Activated CD4-positive, alpha-beta T cell treated with anti-CD3 and anti-CD28 coated beads for 1 hour (primary cell): ENCODE measurements at regions not wholly inside any gene's neighbourhood (a gene's known extent, or its start where the extent isn't known, plus 50 kb on each side); places are given as distances from the start of the nearest gene placed in this dataset.

Experiments used
- DNase-seq: peaks from one replicate; pipeline ENCODE4 v3.0.0-alpha.2; 2020

DNA sequence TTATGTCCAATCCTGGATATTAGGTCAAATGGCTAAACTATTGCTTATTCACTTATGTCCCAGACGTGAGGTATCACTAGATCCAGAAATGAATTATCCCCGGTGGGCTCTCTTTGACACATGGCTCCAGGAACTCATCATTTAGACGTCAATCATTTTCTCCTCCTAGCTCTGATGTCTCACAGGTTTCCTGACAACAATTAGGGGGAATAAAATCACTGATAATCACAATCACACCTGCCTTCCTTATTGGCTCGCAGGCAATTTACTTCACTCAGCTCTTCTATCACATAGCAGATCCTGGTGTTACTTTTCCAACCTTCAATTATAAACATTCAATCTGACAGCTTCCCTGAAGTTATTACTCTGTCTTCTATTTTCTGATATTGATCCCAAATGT, 634.0 kb upstream of the TENM4 start:
- no peak for DNase-seq

DNA sequence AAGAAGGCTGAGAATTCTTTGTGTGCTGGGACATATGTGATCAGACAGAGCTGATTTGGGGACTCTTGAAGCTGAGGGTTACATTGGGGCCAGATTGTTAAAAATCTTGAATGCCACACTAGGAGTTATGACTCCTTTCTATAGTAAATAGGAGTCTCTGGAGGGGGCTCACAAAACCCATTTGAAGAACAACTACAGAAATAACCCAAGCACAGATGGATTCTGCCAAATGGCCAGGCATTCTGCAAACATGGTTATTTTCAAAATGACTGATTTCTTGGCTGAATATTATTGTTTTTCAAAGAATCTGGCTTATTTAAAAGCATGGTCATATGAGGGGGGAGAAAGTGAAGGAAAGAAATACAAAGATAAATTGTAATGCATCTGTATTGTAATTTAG, 625.5 kb upstream of the TENM4 start:
- no peak for DNase-seq

DNA sequence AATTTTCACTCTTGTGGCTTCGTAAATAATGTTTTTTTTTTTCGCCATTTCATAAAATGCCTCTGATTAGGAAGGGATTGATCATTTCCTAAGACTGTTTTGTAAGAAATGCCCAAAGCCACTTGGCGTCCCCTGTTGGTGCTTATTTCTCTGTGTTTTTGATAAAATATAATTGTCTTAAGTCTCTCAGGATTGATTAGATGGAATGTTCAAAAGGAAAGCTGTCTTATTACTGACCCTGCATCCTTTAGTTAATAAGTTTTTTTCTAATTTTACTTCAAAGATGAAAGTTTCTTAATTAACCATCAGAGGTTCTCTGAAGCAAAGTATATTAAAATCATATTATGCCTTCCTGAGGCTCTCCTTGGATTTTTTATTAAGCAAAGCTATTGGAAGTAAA, 624.3 kb upstream of the TENM4 start:
- no peak for DNase-seq

DNA sequence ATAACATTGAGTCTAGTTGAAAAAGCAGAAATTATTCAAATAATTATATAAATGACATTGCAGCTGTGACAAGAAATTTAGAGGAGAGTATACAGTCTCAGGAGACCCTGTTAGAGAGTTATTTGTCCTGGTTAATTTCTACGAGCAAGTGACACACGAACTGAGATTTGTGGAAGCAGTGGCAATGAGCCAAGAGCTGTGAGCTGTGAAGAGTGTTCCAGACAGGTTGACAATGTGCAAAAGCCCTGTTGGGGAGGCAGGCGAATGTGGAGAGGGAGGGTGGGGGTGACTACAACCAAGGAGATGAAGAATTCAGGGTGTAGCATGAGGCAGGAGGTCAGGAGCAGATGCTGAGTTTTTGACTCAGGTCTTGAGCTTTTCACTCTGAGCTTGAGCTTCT, 620.2 kb upstream of the TENM4 start:
- no peak for DNase-seq

DNA sequence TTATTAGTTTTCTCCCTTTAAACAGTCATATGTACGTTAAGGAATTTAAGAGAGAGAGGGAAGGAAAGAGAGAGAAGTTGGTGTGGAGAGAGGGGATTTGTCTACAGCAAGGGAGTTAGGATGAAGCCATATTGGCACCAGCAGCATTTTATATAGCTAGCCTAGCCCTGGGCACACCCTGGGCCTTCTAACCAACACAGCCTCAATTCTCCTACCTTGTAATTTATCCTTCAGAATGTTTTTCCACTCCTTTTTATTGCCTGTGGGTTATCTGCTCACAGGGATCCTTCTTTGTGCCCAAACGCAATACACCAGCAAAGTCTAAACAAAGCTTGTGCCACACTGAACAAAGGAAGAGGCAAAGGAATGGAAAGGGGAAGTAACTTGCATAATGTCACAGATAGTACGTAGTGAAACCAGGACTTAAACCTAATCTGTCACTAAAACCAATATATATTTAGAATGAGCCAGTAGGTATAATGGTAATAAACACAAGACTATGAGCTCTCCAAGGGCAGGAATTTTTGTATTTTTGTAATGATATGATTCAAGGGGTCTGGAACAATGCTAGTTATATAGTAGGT, 613.8 kb upstream of the TENM4 start:
- no peak for DNase-seq

DNA sequence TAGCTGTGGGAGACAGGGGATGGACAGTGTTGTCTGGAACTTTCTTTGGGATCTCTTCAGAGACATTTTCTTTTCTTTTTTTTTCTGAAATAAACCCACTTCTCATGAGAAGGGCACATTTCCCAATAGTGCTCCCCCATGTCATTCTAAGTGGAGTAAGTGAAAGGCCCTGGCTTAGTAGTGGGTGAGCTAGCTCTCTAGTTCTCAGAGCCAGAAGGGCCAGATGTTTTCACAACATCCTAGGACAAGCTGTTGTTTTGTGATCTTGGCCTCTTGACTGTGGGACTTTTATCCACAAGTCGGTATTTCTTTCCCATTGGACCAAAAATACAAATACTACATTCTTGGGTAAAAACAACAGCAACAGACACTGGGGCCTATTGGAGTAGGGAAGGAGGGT, 607.7 kb upstream of the TENM4 start:
- DNase-seq: no peak

DNA sequence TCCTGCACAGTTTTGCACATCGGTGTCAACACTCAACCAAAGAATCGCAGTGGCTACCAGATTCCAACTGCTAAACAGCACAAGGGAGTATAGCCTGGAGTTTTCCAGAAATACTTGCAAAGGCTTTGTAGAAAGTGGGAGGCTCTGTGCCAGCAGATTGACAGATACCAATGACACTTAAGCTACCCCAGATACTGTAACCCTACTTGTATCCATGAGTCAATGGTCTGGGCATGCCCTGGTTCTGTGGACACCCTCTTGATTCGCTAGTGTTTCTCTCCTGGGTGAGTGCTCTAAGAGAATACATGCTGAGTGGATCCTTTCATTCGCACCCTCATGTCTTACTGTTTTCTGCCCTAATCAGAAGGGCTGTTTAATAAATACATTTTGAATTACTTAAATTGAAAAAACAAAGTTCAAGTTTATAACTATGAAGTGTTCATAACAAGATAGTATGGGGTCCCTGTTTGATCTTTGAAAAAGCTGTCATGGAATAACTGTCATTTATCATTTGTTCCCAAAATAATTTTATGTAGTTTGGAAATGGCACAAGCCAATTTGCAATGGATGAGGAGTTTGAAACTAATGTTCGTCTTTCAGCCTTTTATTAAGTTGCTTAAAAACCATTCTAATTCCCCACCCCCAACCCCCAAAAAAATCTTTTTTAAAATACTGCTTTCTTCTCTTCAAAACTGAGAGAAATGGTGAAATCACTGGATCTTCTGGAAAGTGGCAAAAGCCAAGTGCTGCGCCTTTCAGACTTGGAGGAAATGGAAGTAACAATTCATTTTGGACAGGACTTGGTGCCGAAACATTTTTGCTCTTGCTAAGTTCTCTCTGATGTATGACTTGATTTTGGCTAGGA, 600.5 kb upstream of the TENM4 start:
- DNase-seq: no peak

DNA sequence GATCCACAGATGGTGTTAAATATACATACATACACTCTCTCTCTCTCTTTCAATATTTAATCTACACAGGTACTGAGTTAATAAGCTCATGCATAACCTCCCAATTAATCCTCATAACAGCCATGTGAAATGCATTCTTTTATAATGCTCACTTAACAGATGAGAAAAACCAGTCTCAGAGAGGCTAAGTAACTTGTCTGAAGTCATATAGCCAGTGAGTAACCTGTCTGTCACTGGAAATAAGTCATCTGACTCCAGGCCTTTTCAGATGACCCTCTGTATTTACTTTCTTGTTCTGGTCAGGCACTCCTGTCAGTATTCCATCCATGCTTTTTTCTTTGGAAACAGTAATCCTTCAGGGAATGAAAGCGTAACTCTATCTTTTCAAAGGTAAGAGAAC, 594.0 kb upstream of the TENM4 start:
- no peak for DNase-seq

DNA sequence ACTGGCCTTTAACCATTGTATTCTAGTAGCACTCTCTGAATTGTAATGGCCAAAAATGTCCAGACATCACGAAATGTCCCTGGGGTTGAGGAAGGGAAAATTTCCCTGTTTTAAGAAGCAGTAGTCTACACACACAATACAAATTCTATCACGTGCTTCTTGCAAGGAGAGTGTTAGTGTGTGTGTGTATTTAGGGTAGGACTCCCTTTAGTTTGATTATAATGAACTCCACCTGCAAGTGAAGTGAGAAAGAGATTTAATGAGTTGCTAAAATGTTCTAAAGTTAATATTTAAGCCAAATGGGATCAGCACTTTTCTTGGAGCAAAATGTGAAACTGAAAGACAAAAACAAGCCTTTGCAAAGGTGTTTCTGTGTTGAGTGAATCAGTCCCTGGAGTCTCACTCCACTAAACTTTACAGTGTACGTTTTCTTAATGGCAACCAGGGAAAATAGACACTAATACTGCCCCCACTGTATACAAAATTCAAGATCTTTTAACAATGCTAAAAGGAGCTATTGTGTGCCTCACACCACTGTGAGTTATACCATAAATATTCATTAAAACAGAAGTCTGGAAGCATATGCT, 590.3 kb upstream of the TENM4 start:
- DNase-seq: no peak

DNA sequence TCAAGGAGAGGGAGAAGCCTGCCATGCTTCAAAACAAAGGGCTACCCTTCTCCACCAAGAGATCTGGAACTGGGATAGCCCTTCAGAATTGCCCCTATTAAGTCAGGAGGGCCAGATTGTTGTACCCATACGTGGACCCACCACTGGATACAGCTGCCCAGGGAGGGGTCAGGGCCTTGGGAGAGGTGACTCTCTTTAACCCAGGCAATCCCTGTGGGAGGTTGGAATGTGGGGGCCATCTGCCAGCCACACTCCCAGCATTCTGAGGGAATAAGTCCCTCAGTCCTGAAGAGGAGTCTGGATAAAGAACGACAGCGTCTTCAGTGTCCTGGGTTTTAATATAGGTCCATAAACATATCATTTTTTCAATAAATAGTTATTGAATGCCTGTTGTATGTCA, 588.2 kb upstream of the TENM4 start:
- DNase-seq: no peak

DNA sequence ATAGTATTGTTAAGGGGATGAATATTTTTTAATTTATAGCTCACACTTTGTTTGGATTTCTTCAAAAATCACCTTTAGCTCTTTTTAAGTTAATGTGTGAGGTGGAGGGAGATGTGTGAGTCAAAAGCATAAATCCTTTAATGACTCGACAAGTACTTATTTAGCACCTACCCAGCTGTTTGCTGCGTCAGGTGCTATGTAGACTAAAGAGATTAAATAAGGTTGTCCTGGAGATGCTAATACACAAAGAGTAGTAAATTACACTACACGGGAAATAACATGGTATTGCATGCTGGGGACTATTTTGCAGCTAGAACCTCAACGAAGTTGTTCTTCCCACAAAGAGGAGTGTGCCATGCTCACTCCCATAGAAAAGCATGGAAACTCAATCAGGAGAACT, 583.3 kb upstream of the TENM4 start:
- DNase-seq: no peak

DNA sequence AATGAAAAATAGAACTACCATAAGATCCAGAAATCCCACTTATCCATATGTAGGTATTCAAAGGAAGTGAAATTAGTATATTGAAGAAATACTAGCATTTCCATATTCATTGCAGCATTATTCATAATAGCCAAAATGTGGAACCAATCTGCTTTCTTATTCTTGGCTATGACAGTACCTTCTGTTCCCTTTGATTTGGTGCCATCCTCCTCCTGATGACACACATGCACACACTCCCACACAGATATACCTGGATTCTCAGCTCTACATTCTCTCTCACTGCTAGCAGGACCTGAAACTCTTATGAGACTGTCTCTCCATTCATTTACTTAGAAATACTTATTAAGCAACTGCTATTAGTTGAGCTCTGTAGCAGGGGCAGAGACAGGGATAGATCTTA, 582.6 kb upstream of the TENM4 start:
- no peak for DNase-seq

DNA sequence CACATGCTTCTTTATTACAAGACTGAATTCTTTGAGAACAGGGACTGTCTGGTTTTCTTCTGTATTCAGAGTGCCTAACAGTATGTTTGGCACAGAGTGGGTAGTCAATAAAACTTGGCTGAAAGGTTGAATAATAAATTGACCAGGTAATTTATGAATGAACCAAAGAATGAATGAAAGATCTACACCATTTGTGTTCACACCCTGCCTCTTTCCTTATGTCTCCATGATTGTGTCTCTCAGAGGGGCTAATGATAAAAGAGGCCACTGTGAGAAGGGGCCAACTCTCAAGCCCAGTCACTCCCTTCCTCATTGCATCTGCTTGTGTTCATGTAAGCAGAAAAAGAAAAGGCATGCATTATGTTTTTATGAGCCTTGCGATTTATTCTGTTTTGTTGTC, 569.7 kb upstream of the TENM4 start:
- DNase-seq: no peak

DNA sequence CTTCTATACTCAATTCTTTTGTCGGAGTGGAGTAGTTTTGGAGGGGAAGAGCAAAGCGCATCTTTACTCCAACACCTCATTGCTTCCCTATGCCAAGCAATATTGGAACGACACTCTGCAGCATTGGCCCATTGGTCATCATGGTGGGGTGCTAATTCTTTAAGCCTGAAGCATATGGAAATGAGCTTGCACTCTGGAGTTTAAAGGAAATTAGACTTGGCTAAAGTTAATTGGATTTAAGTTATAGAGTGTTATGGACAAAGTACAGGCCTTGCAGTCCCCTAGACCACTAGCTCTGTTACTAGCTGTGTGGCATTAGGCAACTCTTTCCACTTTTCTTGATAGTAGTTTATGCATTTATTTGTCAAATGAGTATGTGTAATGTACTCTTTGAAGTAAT, 568.3 kb upstream of the TENM4 start:
- no peak for DNase-seq

DNA sequence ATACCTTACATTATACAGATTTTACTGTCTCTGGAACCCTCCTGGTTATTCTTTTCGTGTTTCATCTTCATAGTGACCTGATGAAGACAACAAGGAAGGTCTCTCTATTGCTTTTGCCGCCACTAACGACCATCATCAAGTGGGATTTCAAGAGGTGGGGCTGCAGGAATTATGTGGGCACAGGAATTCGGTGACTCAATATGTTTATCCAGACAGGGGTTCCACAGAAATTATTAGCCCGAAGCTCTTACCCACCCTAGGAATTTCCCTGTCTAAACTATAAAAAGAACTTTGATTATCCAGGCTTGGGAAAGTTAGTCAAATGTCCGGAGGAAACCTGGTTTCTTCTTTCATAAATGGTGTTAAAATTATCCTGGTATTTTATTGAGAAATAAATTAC, 566.8 kb upstream of the TENM4 start:
- DNase-seq: no peak

DNA sequence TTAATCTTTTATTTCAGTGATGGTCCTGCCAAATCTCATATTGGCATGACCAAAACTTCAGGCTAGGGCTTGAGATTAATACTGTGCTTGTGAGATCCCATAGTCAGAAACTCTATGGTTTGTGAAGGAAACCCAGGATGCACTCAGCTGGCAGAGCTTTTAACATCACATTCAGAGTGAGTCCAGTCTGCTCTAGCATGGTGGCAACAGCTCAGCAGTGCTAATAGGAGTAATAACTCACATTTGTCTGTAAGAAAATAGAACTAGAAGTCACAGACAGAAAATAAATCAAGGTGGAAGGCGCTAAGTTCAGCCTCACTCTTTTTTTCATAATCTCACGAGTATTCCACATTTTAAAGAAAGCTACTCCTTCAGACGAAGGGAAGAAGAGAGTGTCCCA, 549.3 kb upstream of the TENM4 start:
- DNase-seq: no peak

DNA sequence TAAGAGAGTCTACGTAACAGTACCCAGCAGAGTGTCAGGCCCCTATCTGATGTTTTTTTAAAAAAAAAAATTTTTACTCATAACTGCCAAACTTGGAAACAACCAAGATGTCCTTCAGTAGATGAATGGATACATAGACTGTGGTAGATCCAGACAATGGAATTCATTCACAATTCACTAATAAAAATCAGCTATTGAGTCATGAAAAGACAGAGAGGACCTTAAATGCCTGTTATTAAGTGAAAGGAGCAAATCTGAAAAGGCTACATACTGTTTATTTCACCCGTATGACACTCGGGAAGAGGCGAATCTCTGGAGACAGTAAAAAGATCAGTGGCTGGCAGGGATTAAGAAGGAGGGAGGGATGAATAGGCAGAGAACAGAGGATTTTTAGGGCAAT, 541.4 kb upstream of the TENM4 start:
- DNase-seq: no peak

DNA sequence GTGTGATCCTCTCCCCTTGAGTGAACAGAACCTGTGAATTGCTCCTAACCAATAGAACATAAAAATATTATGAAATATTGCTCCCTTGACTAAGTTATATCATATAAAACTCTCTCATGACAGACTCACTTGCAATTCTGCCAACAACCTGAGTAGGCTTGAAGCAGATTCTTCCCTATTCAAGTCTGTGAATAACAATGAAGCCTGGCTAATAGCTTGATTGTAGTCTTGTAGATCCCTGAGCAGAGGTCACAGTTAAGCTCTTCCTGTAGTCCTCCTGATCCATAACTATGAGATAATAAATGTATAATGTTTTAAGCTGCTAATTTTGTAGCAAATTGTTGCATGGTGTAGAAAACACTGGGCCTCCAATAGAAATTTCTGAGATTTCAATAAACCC, 540.1 kb upstream of the TENM4 start:
- DNase-seq: no peak

DNA sequence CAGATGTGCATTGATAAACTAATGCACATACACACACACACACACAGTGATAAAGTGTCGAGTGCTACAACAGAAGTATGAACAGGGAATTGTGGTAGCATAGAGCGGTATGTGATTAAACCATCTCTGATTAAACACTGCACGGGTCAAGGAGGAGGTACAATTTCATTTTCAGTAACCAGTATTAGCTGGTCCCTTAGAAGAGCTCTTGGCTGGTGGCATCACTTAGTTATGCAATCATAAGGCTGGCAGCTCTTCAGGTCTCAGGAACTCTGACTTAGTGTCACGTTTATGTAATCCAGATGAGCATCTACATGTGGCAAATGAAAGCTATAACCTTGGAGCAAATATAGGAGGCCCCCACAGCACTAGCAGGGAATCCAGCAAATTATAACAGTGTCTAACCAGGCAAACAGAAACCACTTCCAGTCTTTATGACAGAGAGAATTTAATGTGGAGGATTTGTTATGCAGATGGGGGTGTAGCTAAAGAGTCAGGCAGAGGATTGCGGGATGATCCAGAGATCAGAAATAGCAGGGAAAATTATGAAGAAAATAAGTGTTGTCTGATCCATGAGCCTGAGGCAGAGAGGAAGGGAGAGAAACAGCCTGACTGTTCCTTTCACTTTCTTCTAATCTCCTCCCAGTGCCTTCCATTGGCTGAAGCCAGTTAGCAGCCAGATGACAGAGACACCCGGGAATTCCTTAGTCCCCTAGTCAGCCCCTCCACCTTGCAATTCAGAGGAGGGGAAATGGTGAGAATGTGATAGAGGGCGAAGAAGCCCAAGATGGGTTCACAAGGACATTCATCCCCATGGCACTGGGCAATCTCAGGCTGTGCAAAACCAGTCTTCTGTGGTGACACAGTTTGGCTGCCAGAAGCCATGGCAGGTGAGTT, 533.1 kb upstream of the TENM4 start:
- no peak for DNase-seq

DNA sequence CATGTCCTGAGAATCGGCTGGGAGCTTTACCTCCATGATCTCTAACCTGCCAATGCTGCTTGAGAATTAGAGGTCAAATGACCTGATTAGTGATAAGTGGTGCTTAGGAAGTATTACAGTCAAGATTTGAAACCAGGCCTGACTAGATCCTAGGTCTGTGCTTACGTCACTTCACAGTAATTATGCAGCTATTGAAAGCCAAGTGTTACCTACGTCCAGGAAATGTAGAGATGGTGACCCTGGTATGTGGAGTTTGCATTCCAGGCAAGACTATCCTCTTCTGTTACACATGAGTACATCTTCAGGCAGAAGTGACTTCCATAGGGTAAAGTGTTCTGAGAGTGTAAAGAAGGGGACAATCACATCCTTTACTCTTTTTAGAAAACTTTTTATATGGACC, 530.4 kb upstream of the TENM4 start:
- no peak for DNase-seq

DNA sequence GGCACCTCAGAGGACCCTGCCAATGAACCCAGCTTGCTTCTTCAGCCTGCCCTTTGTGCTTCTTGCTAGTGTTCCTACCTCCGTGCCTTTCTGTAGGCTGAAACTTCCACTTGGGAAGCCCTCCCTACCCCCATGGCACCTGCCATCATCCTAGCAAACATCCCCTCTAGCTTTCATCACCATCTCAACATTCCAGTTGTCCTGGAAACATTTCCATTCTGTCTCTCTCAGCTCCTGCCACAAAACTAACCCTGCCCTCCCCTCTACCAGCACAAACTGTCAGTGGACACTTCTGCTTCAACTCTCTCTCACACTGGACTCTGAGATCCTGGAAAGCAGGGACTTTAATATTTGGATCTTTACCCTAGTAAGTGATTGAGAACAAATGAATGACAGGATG, 525.8 kb upstream of the TENM4 start:
- no peak for DNase-seq

DNA sequence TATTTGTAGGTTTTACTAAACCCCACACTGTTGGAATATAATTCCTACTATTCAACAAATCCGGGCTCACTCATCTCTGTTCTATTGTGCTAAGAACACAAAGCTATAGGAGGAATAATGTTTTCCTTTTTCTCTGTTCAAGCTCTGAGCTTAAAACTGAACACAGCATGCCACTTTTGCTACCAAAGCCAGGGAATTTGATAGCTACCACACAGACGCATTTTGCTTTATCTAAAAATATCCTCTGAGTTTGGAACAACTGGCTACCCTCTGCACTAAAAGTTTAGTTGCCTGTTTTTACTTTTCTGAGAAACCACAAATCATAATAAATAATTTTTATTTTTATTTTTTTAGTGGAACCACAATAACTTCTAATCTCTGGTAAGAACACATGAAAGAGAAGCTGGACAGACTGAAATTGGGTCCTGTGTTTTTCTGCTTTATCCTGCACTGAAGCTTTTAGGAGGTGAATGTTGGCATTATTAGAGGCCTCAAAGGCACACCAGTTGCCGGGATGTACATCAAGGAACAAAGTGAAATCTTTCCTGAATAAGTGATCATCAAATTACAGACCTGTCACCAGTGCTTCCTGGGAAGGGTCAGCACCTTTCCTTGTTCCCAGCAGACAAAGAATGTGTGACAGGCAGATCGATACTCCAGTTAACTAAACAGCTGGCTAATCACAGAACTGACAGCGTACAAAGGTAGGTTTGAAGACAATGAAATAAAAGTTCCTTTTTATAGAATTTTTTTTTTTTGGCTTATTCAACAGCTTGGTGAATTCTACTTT, 523.2 kb upstream of the TENM4 start:
- no peak for DNase-seq

DNA sequence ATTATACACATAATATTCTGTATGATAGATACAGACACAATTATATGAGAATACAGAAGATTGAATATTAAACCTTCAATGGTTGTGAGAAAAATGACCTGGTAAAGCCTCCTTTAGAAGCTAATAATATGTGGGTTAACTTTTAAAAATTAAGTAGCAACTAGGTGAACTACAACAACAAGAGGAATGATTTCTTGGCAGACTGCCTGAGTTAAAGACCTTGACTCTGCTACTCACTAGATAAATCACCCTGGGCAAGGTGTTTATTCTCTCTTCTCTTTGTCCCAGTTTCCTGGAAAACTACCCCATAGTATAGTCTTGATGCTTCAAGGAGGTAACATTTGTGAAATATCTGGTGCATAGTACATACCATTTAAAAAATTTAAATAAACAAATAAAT, 519.6 kb upstream of the TENM4 start:
- no peak for DNase-seq
